HG03064 (cell line): ENCODE measurements at regions not wholly inside any gene's neighbourhood (a gene's known extent, or its start where the extent isn't known, plus 50 kb on each side); places are given as distances from the start of the nearest gene placed in this dataset.

Source experiments
- ATAC-seq: cut with Tn5 transposase; IDR thresholded peaks from one replicate; pipeline ENCODE4 v1.9.1; 2021; ENCODE audit warnings: low read depth; ENCODE audit not compliant: unreplicated experiment

GRCh38 chr6:169961772-169962561 lies 210.5 kb downstream of the ERMARD start:
- no peak for ATAC-seq

GRCh38 chr6:169960886-169961611 lies 209.6 kb downstream of the ERMARD start:
- ATAC-seq, result no peak

GRCh38 chr6:169960521-169960885 lies 209.1 kb downstream of the ERMARD start:
- no peak for ATAC-seq

GRCh38 chr6:169960003-169960344 lies 208.6 kb downstream of the ERMARD start:
- ATAC-seq, result no peak

GRCh38 chr6:169959136-169960002 lies 207.9 kb downstream of the ERMARD start:
- ATAC-seq, result peak; percentile 81

GRCh38 chr6:169958510-169958909 lies 207.1 kb downstream of the ERMARD start:
- ATAC-seq, result no peak

- no peak for ATAC-seq
These were observed 206.0 kb downstream of the ERMARD start for GRCh38 chr6:169957351-169957963.

GRCh38 chr6:169956580-169956979 lies 205.2 kb downstream of the ERMARD start:
- no peak for ATAC-seq

GRCh38 chr6:169955731-169956437 lies 204.5 kb downstream of the ERMARD start:
- no peak for ATAC-seq

GRCh38 chr6:169954977-169955376 lies 203.6 kb downstream of the ERMARD start:
- ATAC-seq, result no peak

GRCh38 chr6:169953686-169954085 lies 202.3 kb downstream of the ERMARD start:
- ATAC-seq, result no peak

- no peak for ATAC-seq
These were observed 199.1 kb downstream of the ERMARD start for GRCh38 chr6:169950558-169950957.

GRCh38 chr6:169949511-169950097 lies 198.2 kb downstream of the ERMARD start:
- no peak for ATAC-seq

- no peak for ATAC-seq
These were observed 195.5 kb downstream of the ERMARD start for GRCh38 chr6:169946971-169947370.

GRCh38 chr6:169945117-169945516 lies 193.7 kb downstream of the ERMARD start:
- ATAC-seq, result no peak

GRCh38 chr6:169944415-169944814 lies 193.0 kb downstream of the ERMARD start:
- ATAC-seq, result no peak

- ATAC-seq, result no peak
These were observed 192.6 kb downstream of the ERMARD start for GRCh38 chr6:169944061-169944337.

- ATAC-seq, result no peak
These were observed 192.0 kb downstream of the ERMARD start for GRCh38 chr6:169943241-169944060.

GRCh38 chr6:169942173-169942572 lies 190.8 kb downstream of the ERMARD start:
- no peak for ATAC-seq
